Keratinocyte (primary cell): ENCODE measurements at regions not wholly inside any gene's neighbourhood (a gene's known extent, or its start where the extent isn't known, plus 50 kb on each side); places are given as distances from the start of the nearest gene placed in this dataset.
A peak's percentile ranks its signal among the peaks of the same experiment; 100 is the strongest.

ENCODE experiments used
- DNase-seq: peaks from one replicate; pipeline ENCODE4 v3.0.0-alpha.2; 2011; ENCODE audit warnings: low read depth, missing footprints, low spot score
- FAIRE-seq: peaks from 2 replicates; lab custom pipeline; 2011; peaks lifted over from hg19 to GRCh38; lab: Jason Lieb, UNC
- H2AFZ ChIP-seq: 2 replicates; pipeline ENCODE4 v1.6.0; 2012; ENCODE audit warnings: low read length, control low read depth, inconsistent platforms; ENCODE audit not compliant: control insufficient read depth
- H3K27ac ChIP-seq: 2 replicates; pipeline ENCODE4 v1.5.1; 2011; ENCODE audit warnings: low read length; ENCODE audit not compliant: control insufficient read depth, insufficient read depth
- H3K27me3 ChIP-seq: 3 replicates; pipeline ENCODE4 v1.6.0; 2011; ENCODE audit warnings: low read length; ENCODE audit not compliant: control insufficient read depth, insufficient read depth; ENCODE audit errors: extremely low read depth
- H3K36me3 ChIP-seq, 2 experiments: 2 replicates in 1 of 2; 3 replicates in 1 of 2; pipeline ENCODE4 v1.5.1; 2011; ENCODE audit warnings: low read length in 2 of 2, mild to moderate bottlenecking in 1 of 2; ENCODE audit not compliant: control insufficient read depth in 2 of 2, insufficient read depth in 2 of 2; ENCODE audit errors: extremely low read depth in 1 of 2
- H3K4me1 ChIP-seq: 3 replicates; pipeline ENCODE4 v1.5.1; 2011; ENCODE audit warnings: low read length; ENCODE audit not compliant: control insufficient read depth, insufficient read depth; ENCODE audit errors: extremely low read depth
- H3K4me2 ChIP-seq: 3 replicates; pipeline ENCODE4 v1.6.0; 2011; ENCODE audit warnings: low read depth, low read length; ENCODE audit not compliant: control insufficient read depth, insufficient read depth; ENCODE audit errors: extremely low read depth
- H3K4me3 ChIP-seq, 3 experiments: fragments of 200-600 bp in 1 of 3; sonication (generic) in 1 of 3; 2 replicates in 2 of 3; 3 replicates in 1 of 3; pipeline ENCODE4 v1.5.1; 2011 to 2016; ENCODE audit warnings: low read length in 3 of 3, mild to moderate bottlenecking in 3 of 3, control low read depth in 2 of 3, inconsistent platforms in 1 of 3, low read depth in 1 of 3, mixed read lengths in 1 of 3, mixed run types in 1 of 3, moderate library complexity in 1 of 3; ENCODE audit not compliant: control insufficient read depth in 2 of 3, insufficient read depth in 2 of 3; ENCODE audit errors: extremely low read depth in 1 of 3
- H3K79me2 ChIP-seq: 2 replicates; pipeline ENCODE4 v1.6.0; 2012; ENCODE audit warnings: low read length; ENCODE audit not compliant: control insufficient read depth, insufficient read depth
- H3K9ac ChIP-seq: 3 replicates; pipeline ENCODE4 v1.6.0; 2011; ENCODE audit warnings: low read length; ENCODE audit not compliant: control insufficient read depth, insufficient read depth; ENCODE audit errors: extremely low read depth
- H3K9me1 ChIP-seq: 3 replicates; pipeline ENCODE4 v1.6.0; 2011; ENCODE audit warnings: low read length; ENCODE audit not compliant: control insufficient read depth, insufficient read depth; ENCODE audit errors: extremely low read depth
- H3K9me3 ChIP-seq: 2 replicates; pipeline ENCODE4 v1.5.1; 2012; ENCODE audit warnings: low read depth, low read length; ENCODE audit not compliant: control insufficient read depth
- H4K20me1 ChIP-seq: 3 replicates; pipeline ENCODE4 v1.6.0; 2011; ENCODE audit warnings: low read length; ENCODE audit not compliant: control insufficient read depth, insufficient read depth; ENCODE audit errors: extremely low read depth
- EZH2 ChIP-seq: IDR thresholded peaks from one replicate; pipeline ENCODE4 v1.6.1; 2012; ENCODE audit warnings: inconsistent platforms, mild to moderate bottlenecking, low read length, moderate library complexity
- dilution Hi-C: fragments of 300-500 bp; cut with MboI; formaldehyde crosslinking; loops from one replicate; pipeline ENCODE4 v1.7.0; 2020; ENCODE audit warnings: low sequenced_read_pairs; ENCODE audit not compliant: extremely low pct_ligation_motif_present
- TF ChIP-seq, protein P1 (sequence below), 3 experiments: IDR thresholded peaks in 1 of 3; conservative IDR thresholded peaks in 1 of 3; optimal IDR thresholded peaks in 1 of 3; 2 replicates in 2 of 3; 3 replicates in 1 of 3; pipeline versions ENCODE3 to v1.5.1; 2011; ENCODE audit warnings: low read length in 3 of 3, mild to moderate bottlenecking in 3 of 3, moderate library complexity in 2 of 3, control low read depth in 1 of 3, inconsistent platforms in 1 of 3; ENCODE audit not compliant: insufficient read depth in 2 of 3; ENCODE audit errors: extremely low read depth in 1 of 3

DNA sequence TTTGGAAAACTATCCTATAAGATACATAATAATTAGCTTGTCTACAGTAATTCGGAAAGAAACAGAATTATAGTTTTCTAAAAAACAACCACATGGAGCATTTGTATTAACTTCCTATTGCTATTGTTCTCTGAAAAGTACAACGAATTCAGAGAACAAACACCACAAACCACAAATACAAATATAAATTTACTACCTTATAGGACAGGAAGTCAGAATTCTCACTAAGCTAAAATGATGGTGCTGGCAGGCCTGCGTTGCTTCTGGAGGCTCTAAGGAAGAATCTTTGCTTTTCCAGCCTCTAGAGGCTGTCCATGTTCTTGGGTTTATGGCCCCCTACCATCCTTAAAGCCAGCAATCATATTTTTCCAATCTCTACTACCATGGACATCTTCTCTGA lies 173.6 kb upstream of the TCF21 start:
- H3K36me3 ChIP-seq: no peaks in the 10 kb centered on the region
- H3K4me3 ChIP-seq: no peak overlapping the region
- H3K9me1 ChIP-seq: no peaks in the 10 kb centered on the region
- no peaks in the 10 kb centered on the region for H3K4me1 ChIP-seq
- TF ChIP-seq, protein P1, sequence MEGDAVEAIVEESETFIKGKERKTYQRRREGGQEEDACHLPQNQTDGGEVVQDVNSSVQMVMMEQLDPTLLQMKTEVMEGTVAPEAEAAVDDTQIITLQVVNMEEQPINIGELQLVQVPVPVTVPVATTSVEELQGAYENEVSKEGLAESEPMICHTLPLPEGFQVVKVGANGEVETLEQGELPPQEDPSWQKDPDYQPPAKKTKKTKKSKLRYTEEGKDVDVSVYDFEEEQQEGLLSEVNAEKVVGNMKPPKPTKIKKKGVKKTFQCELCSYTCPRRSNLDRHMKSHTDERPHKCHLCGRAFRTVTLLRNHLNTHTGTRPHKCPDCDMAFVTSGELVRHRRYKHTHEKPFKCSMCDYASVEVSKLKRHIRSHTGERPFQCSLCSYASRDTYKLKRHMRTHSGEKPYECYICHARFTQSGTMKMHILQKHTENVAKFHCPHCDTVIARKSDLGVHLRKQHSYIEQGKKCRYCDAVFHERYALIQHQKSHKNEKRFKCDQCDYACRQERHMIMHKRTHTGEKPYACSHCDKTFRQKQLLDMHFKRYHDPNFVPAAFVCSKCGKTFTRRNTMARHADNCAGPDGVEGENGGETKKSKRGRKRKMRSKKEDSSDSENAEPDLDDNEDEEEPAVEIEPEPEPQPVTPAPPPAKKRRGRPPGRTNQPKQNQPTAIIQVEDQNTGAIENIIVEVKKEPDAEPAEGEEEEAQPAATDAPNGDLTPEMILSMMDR (optimal IDR thresholded peaks at IDR 0.05 in 1 of 3, IDR thresholded peaks at IDR 0.05 in 1 of 3, conservative IDR thresholded peaks at IDR 0.05 in 1 of 3; ENCODE audit: extremely low read depth in 1 of 3, insufficient read depth in 2 of 3, low read length in 3 of 3): no peak
- no peak for TF ChIP-seq EZH2
- dilution Hi-C loops: no loop called here
- no peaks in the 10 kb centered on the region for H3K27me3 ChIP-seq
- H3K9me3 ChIP-seq: no peaks in the 10 kb centered on the region
- H4K20me1 ChIP-seq: no peaks in the 10 kb centered on the region
- no peak overlapping the region for H3K27ac ChIP-seq
- H3K4me2 ChIP-seq: no peak overlapping the region
- H3K79me2 ChIP-seq: no peaks in the 10 kb centered on the region
- FAIRE-seq (no peak), DNase-seq (no peak)
- H3K9ac ChIP-seq: no peak overlapping the region
- H2AFZ ChIP-seq: no peak overlapping the region

DNA sequence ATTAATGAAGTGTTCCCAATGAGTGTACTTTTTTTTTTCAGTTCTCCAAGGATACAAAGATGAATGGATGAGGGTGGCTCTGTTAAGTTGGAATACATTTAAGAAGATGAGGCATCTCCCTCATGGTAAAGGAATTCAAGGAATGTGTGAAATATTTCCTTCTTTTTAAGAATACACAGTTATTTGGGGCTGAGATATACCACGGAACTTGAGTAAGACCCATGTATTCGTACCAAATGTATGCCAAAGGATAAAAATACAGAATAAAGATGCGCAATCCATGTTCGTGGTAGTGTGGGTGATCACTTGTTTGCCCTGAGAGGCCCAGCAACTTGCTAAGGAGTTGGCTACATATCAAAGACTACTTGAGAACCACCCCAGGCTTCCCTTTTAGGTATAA lies 164.2 kb upstream of the TCF21 start:
- Histone ChIP-seq H3K4me1 (no peaks in the 10 kb centered on the region), H3K9me3 (no peaks in the 10 kb centered on the region), H4K20me1 (no peaks in the 10 kb centered on the region), H3K9me1 (no peaks in the 10 kb centered on the region), H3K36me3 (no peaks in the 10 kb centered on the region), H3K4me2 (no peak overlapping the region), H3K4me3 (no peak overlapping the region), H3K9ac (no peak overlapping the region), H3K27me3 (no peaks in the 10 kb centered on the region), H3K27ac (no peak overlapping the region), H2AFZ (peak overlapping the region; percentile 47), H3K79me2 (no peaks in the 10 kb centered on the region)
- dilution Hi-C loops: no loop called here
- FAIRE-seq (no peak), DNase-seq (no peak)
- TF ChIP-seq, protein P1 (optimal IDR thresholded peaks at IDR 0.05 in 1 of 3, IDR thresholded peaks at IDR 0.05 in 1 of 3, conservative IDR thresholded peaks at IDR 0.05 in 1 of 3; ENCODE audit: extremely low read depth in 1 of 3, insufficient read depth in 2 of 3, low read length in 3 of 3): no peak
- TF ChIP-seq EZH2: no peak
